HG03060 (cell line): ENCODE measurements at regions not wholly inside any gene's neighbourhood (a gene's known extent, or its start where the extent isn't known, plus 50 kb on each side); places are given as distances from the start of the nearest gene placed in this dataset.

Experiments used
- ATAC-seq: cut with Tn5 transposase; IDR thresholded peaks from one replicate; pipeline ENCODE4 v1.9.1; 2021; ENCODE audit warnings: low read depth, moderate number of reproducible peaks; ENCODE audit not compliant: unreplicated experiment

DNA sequence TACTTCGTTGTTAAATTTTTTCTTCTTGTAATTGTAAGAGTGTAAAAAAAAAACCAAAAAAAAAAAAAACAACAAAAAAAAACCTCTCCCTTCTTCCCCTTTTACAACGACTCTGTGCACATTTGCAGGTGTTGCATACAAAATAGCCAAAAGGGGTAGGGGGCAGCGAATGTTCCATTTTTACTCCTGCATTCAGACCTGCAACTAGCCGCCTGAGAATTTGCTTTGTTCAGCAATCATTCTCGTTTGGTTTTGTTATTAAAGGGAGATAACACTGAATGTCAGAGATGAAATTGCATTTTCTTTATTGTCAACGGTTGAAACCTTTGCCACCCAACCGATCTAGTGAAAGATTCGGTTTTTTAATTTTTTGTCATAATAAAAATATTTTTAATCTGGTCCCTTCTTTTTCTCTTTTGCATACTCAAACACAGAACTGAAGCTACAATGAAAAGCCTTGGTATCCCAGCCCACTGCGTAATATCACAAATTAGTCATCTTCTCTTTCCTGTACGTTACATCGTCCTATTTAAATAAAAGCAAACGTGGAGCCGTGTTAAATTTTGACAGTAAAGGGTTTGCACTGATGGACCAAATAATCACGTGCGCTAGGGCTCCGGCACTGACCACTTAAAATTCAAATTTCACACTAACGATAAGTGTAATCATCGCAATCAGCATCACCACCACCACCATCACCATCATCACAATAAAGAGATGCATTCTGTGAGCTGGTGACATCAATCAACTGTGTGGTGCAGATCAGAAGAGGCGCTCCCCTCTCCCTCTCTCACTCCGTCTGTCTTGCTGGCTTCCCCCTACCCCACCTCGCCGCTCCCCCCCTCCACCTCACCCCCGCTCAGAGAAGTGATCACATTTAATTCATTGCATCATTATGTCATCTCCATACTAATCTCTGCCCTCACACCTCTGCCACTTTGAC, 406.2 kb upstream of the PSMD7 start:
- ATAC-seq = no peak

DNA sequence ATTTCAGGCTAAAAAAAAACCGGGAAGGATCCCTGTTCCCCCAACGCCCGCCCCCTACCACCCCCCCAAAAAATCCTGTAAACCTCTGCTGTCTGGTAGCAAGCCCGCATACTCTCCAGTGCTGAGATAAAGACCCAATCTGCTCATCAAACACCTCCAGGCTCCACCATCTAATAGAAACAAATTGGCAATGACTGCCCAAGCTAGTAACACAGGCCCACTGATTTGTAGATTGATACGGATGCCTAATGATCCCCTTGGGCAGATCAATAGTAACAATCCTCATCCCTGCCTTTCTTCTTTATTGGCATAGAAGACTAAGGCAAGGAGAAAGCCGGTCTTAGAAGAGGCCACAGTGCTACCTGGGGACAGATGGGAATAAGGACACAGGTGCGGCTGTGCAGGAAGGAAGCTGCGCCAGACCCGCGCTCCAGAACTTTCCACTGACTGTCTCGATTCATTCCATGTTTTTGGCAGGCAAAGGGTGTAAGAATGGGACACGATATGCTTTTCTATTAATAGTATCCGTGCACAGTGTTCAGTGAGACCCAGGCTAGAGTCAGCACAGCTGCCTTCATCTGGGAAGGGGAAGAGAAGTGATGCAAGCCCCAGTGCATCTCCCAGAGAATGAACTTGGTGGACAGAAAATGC, 407.6 kb upstream of the PSMD7 start:
- no peak for ATAC-seq

DNA sequence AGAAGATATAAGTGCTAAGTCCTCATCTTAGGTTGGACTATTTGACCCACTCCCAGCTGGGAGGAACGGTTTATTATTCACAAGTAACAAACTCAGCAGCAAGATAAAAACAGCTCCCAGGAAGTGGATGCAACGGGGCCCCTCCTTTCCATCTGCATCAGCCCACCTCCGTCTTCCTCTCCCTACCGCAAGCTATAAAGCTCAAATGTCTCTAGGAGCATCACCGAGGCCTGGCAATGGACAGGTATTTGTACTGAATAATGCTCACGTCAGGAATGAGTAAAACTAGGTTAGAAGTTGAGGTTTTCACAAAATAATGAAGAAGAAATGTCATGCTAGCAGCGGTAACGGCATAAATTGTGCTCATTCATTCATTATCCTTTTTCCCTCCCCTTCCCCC, 408.7 kb upstream of the PSMD7 start:
- ATAC-seq = no peak

DNA sequence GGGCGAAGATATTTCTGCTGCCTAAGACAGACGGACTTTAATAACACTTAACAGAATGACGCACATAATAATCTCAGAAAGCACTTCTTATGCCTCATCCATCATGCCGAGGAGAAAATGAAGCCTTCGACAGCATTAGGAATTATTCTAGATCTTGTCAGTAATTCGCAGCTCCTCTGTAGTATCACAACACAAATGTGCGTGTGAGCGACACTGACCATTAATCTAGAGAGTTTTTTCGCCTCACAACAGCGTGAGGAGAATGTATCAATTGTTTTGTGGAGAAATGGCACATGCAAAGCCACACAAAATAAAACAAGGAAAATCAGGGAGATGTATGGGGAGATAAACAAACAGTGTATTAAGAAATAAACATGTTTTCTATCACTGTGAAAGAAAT, 410.2 kb upstream of the PSMD7 start:
- no peak for ATAC-seq

DNA sequence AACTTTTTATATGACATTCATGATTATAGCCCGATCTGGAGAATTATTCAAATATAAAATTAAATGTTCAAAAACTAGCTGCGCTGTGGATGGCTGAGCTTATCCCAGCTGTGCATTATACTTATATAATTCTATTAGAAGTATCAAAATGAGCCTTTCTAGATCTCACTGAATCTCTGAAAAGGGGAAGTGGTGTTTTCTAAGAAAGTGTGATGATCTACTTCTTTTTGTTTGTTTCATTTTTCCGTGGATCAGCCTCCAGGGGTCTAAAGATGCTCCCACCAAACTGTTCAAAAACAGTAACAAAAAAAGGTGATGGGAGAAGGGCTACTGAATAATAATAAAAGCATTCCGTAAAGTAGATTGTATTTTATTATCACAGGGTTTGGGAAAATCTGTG, 411.3 kb upstream of the PSMD7 start:
- no peak for ATAC-seq

DNA sequence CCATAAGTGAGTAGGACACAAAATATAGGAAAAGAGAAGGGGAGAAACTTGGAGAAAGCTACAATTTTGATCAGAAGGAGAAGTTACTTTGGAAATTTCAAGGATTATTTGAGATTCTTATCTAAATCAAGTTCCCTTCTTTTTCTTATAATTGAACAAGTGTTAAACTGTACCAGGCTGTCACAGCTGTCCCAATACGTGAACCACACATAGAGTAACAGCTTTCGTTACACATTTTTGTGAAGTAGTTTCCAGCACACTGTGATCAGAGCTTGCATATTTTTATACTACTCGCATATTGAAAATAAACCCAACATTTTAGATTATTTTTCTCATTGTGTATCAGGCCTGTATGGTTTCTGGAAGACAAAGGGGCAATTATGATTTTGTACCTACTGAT, 412.8 kb upstream of the PSMD7 start:
- no peak for ATAC-seq

DNA sequence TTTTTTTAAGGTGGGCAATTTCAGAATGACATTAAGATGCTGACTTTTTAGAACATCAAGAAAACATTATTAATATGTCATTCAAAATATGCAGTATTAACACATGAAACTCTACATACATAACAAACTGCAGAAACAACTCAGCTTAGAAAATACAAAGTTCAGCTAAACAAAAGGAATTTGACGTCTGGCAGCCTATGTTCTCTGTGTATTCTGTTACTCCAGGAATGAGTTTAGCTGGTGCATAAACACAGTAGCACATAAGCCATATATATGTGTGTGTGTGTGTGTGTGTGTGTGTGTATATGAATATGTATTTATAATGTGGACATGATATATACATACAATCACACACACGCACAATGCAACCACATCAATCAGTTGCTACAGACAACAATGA, 413.5 kb upstream of the PSMD7 start:
- no peak for ATAC-seq

DNA sequence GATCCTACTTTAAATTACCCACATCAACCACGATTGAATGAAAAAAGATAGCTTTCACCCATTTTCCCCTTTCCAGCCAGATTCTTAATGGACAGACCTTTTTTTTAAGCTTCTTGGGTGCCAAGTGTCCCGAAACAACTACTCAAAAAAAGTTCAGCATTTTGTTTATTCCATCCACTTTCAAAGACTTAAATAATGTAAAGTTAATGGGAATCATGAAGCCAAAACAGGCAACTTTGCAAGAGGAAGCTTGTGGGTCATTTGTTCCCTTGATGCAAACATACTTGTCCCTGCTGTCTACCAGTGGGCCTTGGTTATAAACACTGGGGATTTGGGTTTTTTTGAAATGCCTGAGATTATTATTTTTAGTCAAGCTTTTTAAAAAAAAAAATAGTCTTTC, 414.0 kb upstream of the PSMD7 start:
- ATAC-seq = no peak

DNA sequence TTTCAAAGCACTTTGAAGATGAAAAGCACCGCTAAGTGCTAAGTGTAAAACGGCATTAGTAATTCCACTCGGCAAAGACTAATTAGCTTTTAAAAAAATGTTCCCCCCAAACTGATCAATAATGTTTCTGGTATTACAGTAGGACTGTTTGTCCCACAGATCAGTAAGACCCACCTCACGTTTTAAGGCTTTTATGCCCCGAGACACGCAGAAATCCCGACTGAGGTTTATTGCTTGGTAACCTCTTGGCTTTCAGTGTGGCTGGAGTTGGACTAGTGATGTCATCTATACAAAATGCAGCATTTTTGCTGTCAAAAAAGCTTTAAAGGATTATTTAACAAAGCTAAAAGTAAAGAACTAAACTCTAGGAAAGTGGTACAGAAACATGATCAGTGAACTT, 414.6 kb upstream of the PSMD7 start:
- ATAC-seq = no peak

DNA sequence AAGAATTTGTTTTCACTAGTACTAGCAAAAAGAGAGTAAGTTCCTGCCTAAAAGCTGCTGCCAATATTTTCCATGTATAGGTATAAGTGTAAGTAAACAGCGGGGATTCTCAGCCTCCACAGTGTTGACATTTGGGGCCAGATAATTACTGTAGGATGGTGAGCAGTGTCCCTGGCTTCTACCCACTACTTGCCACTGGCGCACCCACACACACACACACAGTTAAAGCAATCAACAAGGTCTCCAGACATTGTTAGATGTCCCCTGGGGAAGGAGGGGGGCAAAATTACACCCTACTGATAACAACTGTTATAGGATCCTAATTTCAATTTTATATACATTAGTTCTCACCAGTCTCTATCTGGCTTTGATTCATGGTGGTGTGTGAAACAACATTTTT, 417.0 kb upstream of the PSMD7 start:
- no peak for ATAC-seq

DNA sequence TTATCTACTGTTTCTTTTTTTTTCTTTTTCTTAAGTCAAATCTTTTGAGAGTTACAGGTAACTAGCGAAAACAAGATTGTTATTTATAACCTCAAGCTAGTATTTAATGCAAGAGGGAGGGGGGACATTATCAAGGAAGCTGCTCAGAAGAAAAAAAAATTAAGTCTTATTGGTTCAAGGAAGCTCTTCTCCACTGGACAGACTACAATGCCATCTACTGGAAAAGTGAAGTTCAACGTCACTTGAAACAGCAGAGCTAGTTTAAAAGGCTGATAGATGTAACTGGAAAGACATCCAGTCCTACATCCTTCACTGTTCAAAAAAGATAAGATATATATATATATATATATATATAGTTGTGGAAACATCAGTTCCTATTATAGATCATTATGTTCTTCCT, 418.0 kb upstream of the PSMD7 start:
- ATAC-seq = no peak

DNA sequence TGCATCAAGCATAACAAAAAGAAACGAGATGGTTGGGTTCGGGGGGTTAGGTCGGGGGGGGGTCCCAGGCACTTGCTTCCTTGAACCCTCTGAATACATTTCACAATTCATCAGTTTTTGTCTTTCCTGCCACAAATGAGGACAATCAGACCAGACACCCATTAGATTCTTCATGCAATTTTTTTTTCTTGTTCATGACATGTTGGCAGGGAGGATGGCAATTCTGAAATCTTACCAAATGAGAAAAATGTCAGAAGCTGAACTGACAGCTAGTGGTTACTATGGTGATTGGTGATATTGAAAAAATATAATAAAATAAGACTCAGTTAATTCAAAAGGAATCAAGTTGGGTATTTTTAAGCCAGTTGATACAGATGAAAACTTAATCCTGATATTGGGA, 419.5 kb upstream of the PSMD7 start:
- ATAC-seq = no peak

DNA sequence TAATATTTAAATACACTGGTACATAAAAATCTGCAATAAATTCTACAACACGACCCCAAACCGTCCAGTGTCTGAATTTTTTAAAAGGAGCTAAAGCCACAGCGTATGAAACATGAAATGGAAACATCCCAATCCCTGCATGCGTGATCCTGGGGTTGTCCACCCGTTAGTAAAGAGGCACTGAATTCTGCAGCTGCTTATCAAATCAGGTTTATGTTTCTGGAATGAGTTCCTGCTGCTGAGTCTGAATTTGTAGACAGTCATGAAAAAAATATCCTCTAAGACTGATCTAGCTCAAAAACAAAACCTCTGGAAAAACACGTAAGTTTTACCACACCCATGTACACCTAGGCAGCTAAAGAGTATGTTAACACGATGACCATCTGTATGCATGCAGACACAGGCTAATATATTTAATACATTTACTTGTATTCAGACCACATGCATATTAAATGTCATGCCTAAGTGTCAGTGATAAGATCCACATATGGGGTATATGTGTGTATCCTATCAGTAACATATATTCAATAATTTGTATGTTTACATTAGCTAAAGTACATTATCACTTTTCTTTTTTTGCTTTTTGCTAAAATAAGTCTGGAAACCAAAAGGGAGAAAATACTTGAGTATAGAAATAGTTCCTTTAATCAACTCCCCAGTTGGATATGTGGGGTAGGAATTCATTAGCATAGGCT, 420.5 kb upstream of the PSMD7 start:
- no peak for ATAC-seq

DNA sequence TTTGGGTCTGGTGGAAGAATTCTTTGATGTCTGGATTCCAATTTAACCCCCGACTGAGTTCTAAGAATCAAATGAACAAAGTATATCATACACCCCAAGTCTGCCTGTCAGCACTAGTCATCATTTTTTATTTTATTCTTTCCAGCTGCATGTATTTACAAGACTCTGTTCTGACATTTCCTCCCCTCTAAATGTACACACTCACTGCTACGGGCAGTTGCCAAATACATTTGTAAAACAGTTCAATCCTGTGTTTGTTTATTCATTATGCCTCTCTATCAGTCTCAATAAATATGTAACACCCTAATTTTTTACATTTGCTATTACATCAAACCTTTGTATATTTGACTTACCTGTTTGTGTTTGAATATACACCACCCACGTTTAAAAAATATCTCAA, 422.3 kb upstream of the PSMD7 start:
- ATAC-seq = no peak

DNA sequence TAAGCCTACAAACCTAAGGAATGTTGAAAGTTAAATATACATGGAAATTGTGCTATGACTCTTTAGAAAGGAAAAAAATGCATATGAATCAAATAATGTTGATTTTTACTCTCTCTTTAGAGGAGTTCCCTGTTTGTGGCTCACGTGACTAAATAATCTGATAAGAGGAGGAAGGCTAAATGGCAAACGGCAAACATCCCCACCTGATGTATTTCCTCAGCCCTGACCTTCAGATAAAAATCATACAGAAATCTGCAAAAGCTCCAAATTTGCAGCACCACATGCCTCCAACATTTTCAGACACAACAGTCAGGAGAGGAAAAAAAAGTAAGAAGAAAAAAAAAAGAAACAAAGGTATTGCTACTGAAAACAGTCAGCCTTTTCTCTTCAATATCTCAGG, 423.0 kb upstream of the PSMD7 start:
- ATAC-seq = no peak

DNA sequence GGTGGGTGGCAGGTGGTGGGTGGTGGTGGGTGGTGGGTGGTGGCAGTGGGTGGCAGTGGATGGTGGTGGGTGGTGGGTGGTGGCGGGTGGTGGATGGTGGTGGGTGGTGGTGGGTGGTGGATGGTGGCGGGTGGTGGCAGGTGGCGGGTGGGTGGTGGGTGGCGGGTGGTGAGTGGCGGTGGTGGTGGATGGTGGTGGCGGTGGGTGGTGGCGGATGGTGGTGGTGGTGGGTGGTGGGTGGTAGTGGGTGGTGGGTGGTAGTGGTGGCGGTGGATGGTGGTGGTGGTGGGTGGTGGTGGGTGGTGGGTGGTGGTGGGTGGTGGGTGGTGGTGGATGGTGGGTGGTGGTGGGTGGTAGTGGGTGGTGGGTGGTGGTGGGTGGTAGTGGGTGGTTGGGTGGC, 423.8 kb upstream of the PSMD7 start:
- no peak for ATAC-seq

DNA sequence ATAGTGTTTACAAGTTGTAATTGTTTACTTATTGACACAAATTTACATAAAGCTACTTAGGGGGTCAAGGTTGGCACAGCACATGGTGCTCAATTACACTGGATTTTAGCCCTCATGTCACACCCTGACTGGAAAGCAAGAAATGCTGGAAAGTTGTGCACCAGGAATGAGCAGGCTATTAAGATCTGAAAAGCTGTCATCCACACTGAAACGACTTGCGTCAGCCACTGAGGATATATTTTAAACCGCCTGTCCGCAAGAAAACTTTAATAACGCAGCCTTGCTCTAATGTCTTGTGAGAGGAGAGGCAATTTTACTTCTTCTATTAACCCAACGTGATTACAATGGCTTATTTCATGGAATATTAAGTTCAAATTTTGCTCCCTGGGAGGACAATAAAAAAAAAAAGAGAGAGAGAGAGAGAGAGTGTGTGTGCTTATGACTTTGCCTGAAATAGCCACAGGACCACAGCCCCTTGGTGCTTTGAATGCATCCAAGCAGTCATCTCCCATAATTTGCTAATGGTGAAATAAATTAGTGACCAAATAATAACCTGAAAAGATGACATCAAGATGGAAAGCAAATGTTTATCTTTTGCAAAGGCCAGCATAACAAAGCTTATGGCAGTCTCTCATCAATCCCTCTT, 425.4 kb upstream of the PSMD7 start:
- ATAC-seq = no peak

DNA sequence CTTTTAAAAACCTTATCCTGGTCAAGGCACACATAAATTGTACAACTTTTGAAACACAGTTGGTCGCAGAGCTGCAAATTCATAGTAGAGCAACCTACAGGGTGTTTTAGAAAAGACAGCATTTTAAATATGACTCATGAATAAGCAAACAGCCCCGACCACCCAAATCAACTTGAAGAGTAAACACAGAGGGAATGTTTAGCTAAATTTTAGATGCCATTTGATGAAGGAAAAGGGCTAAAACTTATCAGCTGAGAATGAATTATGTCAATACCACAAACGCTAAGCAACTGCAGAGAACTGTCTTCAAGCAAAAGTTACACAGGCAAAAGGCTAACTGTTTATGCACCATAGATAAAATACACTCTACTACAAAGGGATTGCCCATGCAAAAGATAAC, 427.5 kb upstream of the PSMD7 start:
- ATAC-seq = no peak

DNA sequence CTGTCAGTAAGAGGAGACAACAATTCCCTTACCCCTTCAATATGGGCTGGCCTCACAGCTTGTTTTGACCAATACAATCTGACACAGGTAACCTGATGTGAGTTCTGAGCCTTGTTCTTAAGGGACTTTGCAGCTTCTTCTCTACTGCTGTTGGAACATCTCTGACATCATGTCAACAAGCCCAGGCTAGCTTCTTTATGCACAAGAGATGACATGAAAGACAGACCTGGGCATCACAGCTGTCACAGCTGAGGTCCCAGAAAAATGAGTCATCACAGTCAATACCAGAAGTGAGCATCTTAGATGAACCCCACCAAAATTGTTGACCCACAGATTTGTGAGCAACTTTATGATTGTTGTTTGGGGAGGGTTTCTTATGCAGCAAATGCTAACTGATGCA, 431.7 kb upstream of the PSMD7 start:
- no peak for ATAC-seq

DNA sequence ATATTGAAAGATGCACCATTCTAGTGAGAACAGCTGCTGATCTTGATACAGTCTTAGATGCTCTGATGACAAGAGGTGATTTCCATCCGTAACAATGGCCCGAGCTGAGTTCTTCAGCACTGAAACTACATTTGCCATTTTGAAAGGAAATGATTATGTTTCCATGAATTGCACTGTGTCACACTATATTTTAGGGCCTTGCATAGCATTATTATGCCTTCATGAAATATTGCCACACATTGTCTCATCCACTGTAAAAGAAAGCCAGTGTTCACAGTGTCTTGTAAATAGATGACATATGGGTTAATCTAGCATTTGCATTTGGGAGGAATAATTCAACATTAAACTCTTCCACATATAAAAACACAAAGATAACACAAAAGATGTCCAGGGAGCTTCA, 438.3 kb upstream of the PSMD7 start:
- no peak for ATAC-seq

DNA sequence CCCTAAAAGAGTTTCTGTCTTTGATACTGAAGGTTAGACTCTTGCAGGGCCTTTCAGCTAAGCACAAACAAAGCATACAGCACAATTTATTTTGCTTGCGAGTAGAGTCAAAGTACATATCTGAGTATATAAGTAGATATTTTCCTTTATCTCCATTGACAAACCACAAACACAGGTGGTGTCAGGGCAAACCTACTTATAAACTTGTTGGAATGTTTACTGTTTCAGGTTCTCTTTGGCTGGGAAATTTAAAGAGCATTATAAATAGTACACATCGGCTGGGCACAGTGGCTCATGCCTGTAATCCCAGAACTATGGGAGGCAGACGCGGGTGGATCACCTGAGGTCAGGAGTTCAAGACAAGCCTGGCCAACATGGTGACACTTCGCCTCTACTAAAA, 442.6 kb upstream of the PSMD7 start:
- ATAC-seq = no peak
